ENCODE measurements at regions not wholly inside any gene's neighbourhood (a gene's known extent, or its start where the extent isn't known, plus 50 kb on each side); places are given as distances from the start of the nearest gene placed in this dataset.

DNA sequence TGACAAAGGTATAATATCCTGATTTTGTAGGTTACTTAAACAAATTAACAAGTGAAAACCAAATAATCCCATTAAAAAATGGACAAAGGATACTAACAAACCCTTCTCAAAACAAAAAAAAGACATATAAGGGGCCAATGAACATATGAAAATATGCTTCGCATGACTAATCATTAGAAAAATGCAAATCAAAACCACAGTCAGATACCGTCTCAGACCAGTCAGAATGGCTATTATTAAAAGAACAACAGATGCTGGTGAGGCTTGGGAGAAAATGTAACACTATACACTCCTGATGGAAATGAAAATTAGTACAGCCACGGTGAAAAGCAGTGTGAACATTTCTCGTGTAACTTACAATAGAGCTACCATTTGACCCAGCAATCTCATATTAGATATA lies 1542.2 kb upstream of the CDH9 start:
- no peak for DNase-seq

DNA sequence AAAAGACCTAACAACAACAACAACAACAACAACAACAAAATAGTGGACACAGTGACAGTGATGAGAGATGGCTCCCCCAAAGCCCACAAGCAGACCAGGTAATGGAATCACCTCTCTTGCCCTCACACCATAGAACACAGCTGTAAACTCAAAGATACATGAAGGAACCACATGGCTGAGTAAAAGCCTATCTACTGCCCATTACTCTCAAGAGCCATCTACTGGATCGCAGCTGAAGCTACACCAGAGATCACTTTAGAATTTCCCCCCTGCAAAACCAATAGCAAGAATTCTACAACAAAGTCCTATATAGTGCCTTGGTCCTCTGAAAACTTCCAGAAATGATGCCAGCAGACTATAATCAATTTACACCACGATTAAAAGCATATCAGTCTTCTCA lies 1537.6 kb upstream of the CDH9 start:
- DNase-seq, result no peak

DNA sequence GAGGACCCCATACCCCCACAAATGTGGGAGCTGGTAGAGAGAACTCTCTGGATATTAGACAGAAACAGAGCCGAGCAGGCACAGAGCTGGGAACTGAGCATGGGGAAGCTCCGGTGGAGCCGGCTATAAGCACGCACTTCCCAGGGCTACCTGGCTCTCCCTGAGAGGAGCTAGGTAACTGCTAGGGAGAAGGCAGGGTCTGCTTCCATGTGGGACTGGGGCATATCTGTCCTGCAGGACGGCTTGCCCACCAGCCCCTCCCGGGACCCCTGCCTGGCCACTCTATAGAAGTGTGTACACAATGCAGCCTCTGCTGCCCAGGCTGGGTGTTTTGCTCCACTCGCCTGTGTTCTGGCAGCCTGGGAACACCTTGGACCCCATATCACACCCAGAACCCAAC lies 1537.0 kb upstream of the CDH9 start:
- DNase-seq, result no peak

DNA sequence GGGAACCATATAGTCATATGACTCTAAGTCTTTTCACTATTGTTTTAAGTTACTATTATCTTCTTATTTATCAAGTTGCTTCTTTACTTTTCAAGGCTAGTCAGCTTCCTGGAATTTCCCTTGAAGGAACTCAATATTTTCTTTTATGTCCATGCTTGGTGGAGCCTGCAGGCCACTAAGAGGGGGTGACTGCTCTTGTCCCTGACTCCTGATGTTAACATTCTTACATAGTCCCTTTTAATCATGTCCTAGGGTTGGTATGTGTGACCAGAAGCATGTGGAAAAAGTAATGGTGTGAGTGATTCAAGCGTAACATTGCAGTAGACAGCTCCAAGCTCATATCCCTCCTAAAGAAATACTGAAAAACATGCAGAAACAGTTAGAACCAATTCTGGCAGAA lies 1536.2 kb upstream of the CDH9 start:
- no peak for DNase-seq

DNA sequence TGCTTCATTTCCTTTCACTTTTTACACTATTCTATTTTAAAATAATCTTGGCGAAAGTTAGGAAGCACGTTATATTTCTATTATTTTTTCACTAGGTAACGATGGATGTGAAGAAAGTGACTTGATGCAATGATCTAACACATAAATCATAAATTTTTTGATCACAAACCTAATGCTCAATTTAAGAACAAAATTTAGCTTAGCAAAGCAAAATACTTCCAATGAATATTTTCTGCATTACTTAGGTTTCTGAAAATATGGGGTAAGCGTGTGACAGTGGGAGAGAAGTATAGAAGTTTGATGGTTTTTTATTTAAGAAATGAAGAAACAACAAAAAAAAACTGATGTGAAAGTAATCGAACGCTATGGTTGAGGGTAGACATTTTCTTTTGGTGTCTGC lies 1528.7 kb upstream of the CDH9 start:
- no peak for DNase-seq

GRCh38 chr5:28561522-28561921 lies 1523.1 kb upstream of the CDH9 start:
- no peak for DNase-seq

DNA sequence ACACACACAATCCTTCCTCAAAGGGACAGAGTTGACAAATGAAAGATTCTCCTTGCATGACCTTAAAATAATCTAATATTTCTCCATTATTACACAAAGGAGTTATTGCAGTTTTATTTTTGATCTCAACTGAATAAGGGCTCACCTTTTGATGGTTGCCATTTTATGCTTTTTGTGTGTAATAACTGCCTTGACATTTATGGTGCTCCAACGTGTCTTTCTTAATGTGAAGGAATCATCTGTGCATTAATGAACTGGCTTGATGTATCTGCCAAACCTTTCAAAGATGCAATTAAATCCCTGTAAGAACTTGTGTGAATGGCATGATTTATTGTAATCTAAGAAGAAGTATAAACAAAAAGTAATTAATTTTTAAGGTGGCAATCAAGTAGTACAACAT lies 1519.8 kb upstream of the CDH9 start:
- no peak for DNase-seq

DNA sequence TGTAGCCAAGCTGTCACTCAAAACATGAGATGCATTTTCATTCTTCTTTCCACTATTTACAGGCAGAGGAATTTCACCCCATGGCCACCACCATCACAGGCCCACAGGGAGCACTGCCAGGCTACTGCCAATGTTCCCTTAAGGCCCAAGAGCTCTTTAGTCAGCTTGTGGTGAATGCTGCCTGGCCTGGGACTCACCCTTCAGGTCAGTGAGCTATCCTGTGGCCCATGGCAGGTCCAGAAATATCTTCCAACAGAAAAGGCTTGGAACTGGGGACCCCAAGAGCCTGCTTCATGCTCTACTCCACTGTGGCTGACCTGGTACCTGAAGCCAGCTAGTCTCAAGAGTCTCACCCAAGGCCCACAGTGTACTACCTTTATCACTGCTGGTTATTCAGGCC lies 1518.7 kb upstream of the CDH9 start:
- DNase-seq, result no peak

GRCh38 chr5:28549588-28549987 lies 1511.2 kb upstream of the CDH9 start:
- DNase-seq, result no peak

- no peak for DNase-seq
Observed at GRCh38 chr5:28548856-28549255, 1510.5 kb upstream of the CDH9 start.

DNA sequence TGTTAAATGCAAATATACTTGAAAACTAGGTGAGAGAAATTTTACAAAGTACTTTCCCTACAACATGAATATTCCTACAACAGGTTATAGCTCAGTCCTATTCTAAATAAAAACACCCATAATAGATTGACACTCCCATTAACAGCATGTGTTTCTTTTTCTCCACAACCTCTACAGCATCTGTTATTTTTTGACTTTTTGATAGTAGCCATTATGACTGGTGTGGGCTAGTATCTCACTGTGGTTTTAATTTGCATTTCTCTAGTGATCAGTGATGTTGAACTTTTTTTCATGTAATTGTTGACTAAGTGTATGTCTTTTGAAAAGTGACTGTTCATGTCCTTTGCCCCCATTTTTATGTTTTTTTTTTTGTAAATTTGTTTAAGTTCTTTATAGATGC lies 1506.1 kb upstream of the CDH9 start:
- no peak for DNase-seq

- DNase-seq, result no peak
Observed at GRCh38 chr5:28543473-28544098, 1505.2 kb upstream of the CDH9 start.

- no peak for DNase-seq
Observed at GRCh38 chr5:28542987-28543386, 1504.6 kb upstream of the CDH9 start.

- no peak for DNase-seq
Observed at GRCh38 chr5:28523888-28524635, 1485.7 kb upstream of the CDH9 start.

GRCh38 chr5:28523416-28523815 lies 1485.0 kb upstream of the CDH9 start:
- DNase-seq, result no peak

GRCh38 chr5:28517691-28518090 lies 1479.3 kb upstream of the CDH9 start:
- DNase-seq, result no peak

GRCh38 chr5:28516722-28517121 lies 1478.3 kb upstream of the CDH9 start:
- DNase-seq, result no peak

DNA sequence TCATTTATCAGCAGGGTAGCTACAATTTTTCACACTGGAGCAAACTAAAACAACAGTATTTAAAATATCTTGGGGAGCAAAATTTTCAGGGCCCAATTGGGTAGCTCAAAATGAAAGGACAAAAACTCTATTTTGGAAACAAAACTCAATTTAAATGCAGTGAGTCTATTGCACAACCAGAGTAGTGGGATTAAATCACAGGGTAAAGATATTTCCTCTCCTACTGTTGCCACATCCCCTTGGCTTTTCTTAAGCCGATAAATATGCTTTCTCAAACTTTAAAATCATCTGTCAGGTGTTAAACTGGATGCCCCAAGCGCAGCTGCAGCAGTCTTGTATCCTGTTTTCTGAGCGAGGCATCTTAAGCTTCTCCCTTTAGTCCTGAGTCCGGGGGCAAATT lies 1474.3 kb upstream of the CDH9 start:
- DNase-seq, result no peak

DNA sequence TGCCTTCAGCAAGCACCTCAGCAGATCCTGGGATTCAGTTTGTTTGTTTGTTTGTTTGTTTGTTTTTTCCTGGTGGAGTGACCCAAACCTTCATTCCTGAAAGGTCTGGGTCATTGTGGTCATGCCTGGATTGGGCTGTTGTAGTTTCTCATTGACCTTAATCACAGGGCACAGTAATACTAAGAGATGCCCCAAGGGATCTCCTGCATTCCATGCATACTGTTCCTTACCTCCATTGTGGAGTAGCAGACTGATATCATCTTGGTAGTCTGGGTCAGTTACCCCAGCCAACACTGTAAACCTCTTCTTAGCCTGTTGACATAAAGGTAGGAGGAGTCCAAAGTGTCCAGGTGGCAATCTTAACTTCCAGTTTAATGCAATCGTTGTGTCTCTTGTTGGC lies 1466.7 kb upstream of the CDH9 start:
- DNase-seq, result no peak

DNA sequence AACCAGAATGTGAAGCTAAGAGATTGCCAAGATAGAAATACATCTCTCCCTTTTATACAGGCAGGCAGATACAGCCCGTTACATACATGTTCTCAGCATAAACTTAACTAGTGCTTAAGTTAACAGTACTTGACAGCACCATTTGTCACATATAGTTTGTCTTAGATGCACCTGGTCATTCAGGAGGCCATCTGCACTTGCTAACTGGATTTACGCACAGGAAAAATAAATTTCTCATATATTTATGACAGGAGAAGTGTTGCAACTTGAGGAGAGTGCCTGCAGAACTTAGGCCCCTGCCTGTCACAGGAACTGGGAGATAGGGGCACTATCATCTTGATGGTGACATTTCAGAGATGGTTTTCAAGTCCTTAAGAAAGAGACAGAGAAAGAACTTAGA lies 1462.1 kb upstream of the CDH9 start:
- DNase-seq, result no peak

DNA sequence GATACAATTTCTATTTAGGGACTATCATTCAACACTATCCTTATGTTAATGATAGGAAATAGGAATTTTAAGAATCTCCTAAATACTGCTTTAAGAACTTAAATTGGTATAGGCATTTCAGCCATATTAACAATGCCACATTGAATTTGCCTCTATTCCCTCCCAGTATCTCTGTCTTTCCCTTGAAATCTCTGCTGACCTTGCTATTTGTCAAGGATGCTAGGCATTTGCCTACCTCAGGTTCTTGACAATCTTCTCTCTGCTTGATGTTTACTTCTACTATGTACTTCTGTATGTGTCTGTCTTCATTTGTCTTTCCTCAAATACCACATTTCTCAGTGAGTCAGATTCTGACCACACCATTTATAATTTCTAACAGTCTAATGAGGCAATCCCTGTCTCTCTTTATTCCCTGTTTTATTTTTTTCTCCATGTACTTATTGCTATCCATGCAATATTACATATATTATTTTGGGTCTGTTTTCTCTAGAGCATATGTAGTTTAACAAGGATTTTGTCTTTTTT lies 1461.4 kb upstream of the CDH9 start:
- DNase-seq, result no peak

DNA sequence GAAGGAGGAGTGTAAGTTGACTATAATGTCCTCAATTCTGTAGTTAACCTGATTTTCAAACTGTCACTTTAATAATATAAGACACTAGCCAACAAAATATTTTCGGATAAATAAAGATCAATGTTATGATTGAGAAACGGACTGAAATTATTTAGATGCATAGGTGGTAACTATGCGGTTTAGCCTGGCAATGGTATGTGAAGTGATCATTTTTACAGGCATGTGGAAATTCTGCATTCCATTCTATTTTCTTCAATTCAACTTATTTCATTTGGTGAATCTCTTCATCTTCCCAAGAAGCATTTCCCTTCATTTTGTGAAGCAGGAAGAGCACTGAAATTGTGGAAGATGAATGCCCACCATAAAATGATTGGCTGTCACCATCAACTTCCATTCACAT lies 1457.5 kb upstream of the CDH9 start:
- no peak for DNase-seq

GRCh38 chr5:28493456-28493855 lies 1455.1 kb upstream of the CDH9 start:
- no peak for DNase-seq

DNA sequence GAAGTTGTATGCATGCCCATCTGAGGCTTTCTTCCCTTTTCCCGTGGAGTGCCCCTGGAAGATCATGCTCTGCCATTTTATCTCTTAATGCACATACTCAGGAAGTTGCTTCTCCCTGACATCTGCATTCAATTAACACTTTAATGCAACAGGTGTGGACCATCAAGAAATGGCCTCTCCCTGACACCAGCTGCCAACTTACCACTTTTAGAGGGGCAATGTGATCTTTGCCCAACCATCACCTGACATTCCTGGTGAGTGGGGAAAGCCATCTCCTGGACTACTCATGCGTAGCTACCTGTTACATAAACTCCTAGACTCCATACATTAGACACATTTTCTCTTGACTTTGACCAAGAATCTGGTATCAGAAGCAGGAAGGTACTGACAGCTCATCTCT lies 1450.4 kb upstream of the CDH9 start:
- no peak for DNase-seq

Measured in occipital lobe (tissue), 1 donor.